SKM-1 treated with dmso at 0.1 percent for 144 hours (cell line): ENCODE measurements at regions not wholly inside any gene's neighbourhood (a gene's known extent, or its start where the extent isn't known, plus 50 kb on each side); places are given as distances from the start of the nearest gene placed in this dataset.
A peak's percentile ranks its signal among the peaks of the same experiment; 100 is the strongest.
"Not testable (repeated sequence)": the region's sequence is repeated elsewhere in the genome, so short reads cannot be mapped to it uniquely, and the experiment has no call there.

ENCODE experiments used
- DNase-seq: peaks from one replicate; lab custom pipeline; 2025; ENCODE audit not compliant: unreplicated experiment; lab: John Stamatoyannopoulos, UW

- no peak for DNase-seq
These were observed 102.5 kb downstream of the ADAMTS15 start for GRCh38 chr11:130550984-130551383.

GRCh38 chr11:130551388-130551787 is 102.9 kb downstream of the ADAMTS15 start:
- DNase-seq: no peak

GRCh38 chr11:130553306-130553705 is 104.9 kb downstream of the ADAMTS15 start:
- no peak for DNase-seq

DNA sequence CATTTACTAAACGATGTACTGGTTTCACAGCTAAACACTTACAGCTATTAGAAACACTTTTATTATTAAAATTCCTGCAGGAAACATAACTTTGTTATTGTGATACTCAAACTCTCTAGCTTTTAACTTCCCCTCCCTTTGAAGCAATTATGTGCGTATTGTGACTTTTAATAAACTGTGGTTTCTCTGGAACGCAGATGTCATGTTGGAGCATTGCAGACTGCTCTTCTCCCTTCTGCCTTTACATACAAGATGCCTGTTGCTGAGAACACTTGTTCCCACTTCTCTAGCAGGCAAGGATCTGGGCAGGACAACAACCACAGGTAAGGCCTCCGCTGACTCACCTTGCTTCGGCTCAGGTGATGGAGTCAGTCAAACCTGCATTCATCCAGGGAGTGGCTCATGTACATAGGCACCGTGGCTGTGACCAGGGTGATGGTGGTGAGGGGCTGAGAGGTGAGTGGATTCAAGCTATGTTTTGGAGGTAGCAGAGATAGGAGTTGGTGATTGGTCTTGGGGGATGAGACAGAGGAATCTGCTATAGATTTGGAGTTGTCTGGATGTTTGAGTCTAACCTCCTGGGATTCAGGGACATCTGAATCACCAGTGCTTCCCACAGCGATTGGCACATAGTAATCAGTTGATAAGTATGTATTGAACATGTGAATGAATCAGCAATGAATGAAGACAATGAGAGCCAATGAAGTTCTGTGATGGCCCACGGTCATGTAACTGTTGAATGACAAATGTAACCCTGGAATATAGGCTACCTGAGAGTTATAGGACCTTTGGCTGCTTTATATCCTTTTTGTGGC is 106.0 kb downstream of the ADAMTS15 start:
- DNase-seq: no peak

DNA sequence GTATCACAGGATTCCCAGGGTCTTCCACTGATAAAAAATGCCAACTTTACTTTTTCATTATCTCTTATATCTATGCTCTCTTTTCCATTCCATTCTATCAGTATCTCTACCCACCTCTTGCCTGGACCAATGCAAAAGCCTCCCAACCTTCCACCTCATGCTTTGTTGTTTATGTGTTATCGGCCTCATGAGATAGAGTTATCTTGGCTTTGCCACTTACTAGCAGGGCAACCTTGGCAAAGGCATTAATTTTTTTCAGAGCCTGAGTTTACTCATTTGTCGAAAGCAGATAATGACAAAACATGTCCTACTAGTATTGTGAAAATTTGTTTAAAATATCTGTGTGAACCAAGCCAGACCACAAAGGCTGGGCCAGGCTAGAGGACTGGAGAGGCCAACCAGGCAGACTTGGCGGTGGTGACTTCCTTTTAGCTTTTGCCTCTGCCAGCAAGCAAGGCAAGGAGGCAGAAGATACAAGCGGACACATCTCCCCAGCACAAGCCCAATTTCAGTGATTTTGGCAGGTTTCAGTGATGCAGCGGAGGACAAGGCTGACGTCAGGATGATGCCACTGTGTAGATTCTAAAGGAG is 106.9 kb downstream of the ADAMTS15 start:
- no peak for DNase-seq

- DNase-seq: no peak
These were observed 111.7 kb downstream of the ADAMTS15 start for GRCh38 chr11:130560000-130560780.

DNA sequence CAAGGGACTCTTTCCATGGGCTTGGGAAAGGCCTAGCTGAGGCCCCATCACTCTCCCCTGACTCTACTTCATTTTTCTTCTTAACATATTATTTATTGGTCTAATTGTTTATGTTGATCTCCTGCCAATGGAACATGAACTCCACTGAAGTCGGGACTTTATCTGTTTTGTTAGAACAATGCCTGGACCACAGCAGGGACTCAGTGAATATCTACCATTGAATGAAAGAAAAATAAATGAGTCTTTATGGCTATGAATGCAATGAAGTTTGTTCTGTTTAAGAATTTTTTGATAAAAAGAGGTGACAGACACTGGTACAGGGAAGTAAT is 112.3 kb downstream of the ADAMTS15 start:
- no peak for DNase-seq

DNA sequence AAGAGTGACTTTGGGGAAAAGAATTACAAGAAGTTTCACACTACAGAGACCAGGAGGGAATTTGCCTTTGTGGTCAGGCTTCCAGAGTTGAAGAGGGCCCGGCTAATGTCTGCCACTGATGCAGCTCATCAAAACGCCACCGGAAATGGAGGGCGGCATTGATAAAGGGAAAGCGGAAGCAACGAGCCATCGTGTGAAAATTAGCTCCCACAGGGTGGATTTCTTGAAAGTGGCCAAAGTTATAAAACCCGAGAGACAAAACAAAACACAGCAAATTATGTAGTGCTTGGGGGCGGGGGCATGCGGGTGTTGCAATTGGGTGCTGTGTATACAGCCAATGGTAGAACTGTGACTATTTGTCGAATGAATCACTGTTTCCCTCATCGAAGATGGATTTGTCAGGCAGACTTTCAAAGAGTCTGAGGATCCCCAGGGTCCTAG is 113.0 kb downstream of the ADAMTS15 start:
- DNase-seq: no peak

DNA sequence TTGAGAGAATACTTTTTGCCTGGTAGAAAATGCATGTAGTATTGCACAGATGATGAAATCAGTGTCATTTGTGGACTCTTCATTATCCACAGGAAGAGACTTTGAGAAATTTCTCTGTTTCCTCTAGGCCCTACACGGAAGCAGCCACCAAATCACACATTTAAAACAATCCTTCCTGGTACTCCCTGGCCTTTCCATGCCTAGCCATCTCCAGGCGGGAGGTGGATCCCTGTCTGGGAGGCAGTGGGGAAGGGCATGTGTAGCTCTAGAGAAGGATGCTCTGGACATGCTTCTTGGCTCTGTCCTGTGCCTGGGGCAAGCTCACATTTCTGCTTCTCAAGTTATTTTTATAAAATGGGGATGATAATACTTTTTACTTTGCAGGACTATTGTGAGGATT is 114.1 kb downstream of the ADAMTS15 start:
- DNase-seq: no peak

- DNase-seq: not testable (repeated sequence)
These were observed 117.9 kb downstream of the ADAMTS15 start for GRCh38 chr11:130566360-130566759.

DNA sequence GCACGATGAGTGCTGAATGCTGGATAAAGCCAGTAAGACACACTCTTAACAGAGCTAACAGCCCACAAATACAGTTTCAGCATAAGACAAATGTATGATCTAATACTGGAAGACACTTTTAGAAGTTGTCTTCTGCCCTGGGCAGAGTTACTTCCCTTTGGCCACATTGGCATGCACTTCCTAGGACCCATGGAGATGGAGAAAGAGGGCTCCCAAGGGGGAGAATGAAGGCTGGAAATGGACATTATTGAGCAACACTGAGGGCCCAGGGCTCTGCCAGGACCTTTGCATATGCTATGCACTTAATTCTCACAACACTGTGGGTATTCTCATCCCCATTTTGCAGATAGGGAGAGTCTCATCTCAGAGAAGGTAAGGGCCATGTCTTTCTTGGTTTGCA is 123.1 kb downstream of the ADAMTS15 start:
- DNase-seq: no peak

DNA sequence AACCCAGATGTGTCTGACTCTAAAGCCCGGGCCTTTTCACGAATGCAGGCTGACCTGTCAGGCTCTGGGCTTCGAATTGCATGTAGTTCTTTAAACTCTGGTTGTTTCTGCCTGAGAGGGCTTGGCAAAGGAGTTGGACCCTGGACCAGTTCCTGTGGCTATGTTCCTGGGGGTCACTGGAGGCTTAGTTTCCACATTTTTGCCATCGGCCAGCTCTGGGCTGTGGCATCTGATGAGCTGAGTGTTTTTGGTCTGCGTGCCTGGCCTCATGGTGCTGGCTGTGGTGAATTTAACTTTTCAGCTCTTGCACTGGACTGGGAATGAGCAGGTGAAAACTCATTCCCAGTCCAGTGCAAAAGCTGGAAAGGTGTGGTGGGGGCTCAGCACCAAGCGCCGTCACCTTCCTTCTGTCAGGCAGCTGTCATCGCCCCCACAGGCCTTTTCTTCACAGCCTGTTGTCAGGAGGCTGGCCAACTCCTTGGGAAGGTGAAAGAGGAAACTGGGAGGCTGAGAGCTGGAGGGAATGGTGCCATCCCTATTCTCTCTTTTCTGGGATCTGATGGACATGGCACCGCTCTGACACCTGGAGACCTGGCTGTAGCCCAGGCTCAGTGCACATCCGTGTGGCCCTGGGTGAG is 123.6 kb downstream of the ADAMTS15 start:
- no peak for DNase-seq

- DNase-seq: no peak
These were observed 125.3 kb downstream of the ADAMTS15 start for GRCh38 chr11:130573767-130574166.

GRCh38 chr11:130574740-130575139 is 126.3 kb downstream of the ADAMTS15 start:
- DNase-seq: peak; percentile 40

- DNase-seq: no peak
These were observed 127.7 kb downstream of the ADAMTS15 start for GRCh38 chr11:130576146-130576545.

- no peak for DNase-seq
These were observed 130.4 kb downstream of the ADAMTS15 start for GRCh38 chr11:130578738-130579368.

DNA sequence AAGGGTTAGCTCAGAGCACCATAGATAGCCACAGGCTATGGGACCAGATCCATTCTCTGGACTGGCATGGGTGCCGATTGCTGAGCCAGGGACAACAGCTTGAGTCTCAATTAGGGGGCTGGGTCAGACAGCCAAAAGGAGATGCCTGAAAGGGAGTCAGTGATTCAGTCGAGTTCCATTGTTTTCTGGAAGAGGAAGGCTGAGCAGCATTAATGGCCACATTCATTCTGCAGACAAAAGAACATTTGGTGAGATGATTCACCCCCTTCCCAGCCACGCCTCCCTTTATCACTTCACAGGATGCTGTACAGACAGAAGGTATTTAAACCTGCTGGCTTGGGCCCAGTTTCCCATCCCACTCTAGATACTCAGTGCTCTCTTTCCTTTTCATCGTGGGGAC is 131.9 kb downstream of the ADAMTS15 start:
- no peak for DNase-seq

- no peak for DNase-seq
These were observed 132.5 kb downstream of the ADAMTS15 start for GRCh38 chr11:130580891-130581492.

GRCh38 chr11:130581646-130582045 is 133.2 kb downstream of the ADAMTS15 start:
- no peak for DNase-seq

DNA sequence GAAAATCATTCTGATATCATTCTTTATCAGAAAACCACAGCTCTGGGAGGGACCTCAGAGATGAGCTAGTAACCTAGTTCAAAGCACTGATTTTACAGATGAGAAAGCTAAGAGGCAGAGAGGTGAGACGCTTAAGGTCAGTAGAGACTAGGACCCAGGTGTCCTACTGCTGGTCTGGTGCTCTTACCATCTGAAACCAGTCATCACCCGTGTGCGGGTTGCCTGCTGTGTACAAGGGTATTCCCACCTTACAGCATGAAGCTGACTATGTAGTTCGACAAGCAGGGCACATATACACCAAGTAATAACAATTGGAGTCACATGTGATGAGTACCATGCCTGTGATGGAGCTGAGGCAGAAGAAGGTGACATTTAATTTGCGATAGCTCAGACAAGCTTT is 133.7 kb downstream of the ADAMTS15 start:
- DNase-seq: no peak

- no peak for DNase-seq
These were observed 134.5 kb downstream of the ADAMTS15 start for GRCh38 chr11:130582981-130583380.
